GM12878 (cell line): ENCODE measurements at regions not wholly inside any gene's neighbourhood (a gene's known extent, or its start where the extent isn't known, plus 50 kb on each side); places are given as distances from the start of the nearest gene placed in this dataset.

Experiments used
- ATAC-seq: fragments of 200-7000 bp; cut with Tn5 transposase; 3 replicates; pipeline ENCODE4 v1.9.1; 2020; ENCODE audit warnings: mild to moderate bottlenecking, moderate library complexity
- BruUV-seq: library from RNA; stranded (reverse); fragments of 400-500 nt; replicated peaks from 2 replicates; lab custom pipeline; 2021; lab: Mats Ljungman, UMichigan
- CTCF ChIA-PET: fragments of 300-600 bp; sonication (Branson Sonifier 250); formaldehyde crosslinking; extraction: SDS; loops from one replicate; lab custom pipeline; 2021; ENCODE audit warnings: inconsistent platforms; lab: Yijun Ruan, JAX
- POLR2A ChIA-PET: fragments of 350-600 bp; formaldehyde crosslinking; extraction: SDS; loops from one replicate; lab custom pipeline; 2021; ENCODE audit warnings: inconsistent platforms; lab: Charles Lee
- RAD21 ChIA-PET: fragments of 300-600 bp; sonication (Branson Sonifier 250); formaldehyde crosslinking; loops from one replicate; lab custom pipeline; 2023; ENCODE audit warnings: antibody characterized with exemption; ENCODE audit not compliant: unreplicated experiment; lab: Charles Lee
- SMC1A ChIA-PET: fragments of 300-600 bp; sonication (Branson Sonifier 250); formaldehyde crosslinking; loops from one replicate; lab custom pipeline; 2023; ENCODE audit not compliant: unreplicated experiment, uncharacterized antibody; lab: Charles Lee
- DNase-seq: peaks from one replicate; pipeline ENCODE4 v3.0.0-alpha.2; 2011; ENCODE audit warnings: low read depth, low spot score
- FAIRE-seq: peaks from 3 replicates; lab custom pipeline; 2011; peaks lifted over from hg19 to GRCh38; lab: Jason Lieb, UNC
- H2AFZ ChIP-seq: 2 replicates; pipeline ENCODE4 v1.6.0; 2011; ENCODE audit warnings: low read depth, low read length, control low read depth; ENCODE audit not compliant: control insufficient read depth
- H3K27ac ChIP-seq: 2 replicates; pipeline ENCODE4 v1.5.1; 2011; ENCODE audit warnings: control low read depth; ENCODE audit not compliant: control insufficient read depth, insufficient read depth
- H3K27me3 ChIP-seq, 2 experiments: replicated peaks in 1 of 2; 2 replicates each; pipeline versions ENCODE4 v1.6.0 to v1.6.1; 2011; ENCODE audit warnings: low read length in 1 of 2; ENCODE audit not compliant: control insufficient read depth in 2 of 2, insufficient read depth in 2 of 2
- H3K36me3 ChIP-seq, 2 experiments: 2 replicates each; pipeline ENCODE4 v1.5.1; 2011; ENCODE audit warnings: low read length in 1 of 2; ENCODE audit not compliant: control insufficient read depth in 2 of 2, insufficient read depth in 2 of 2
- H3K4me1 ChIP-seq: 2 replicates; pipeline ENCODE4 v1.6.1; 2011; ENCODE audit warnings: mild to moderate bottlenecking, low read length, moderate library complexity, mixed read lengths; ENCODE audit not compliant: control insufficient read depth, insufficient read depth
- H3K4me2 ChIP-seq: 2 replicates; pipeline ENCODE4 v1.6.0; 2011; ENCODE audit warnings: control low read depth; ENCODE audit not compliant: control insufficient read depth, insufficient read depth
- H3K4me3 ChIP-seq: fragments of 200-600 bp; sonication (generic); 2 replicates; pipeline ENCODE4 v1.5.1; 2016
- H3K79me2 ChIP-seq: 2 replicates; pipeline ENCODE4 v1.6.0; 2011; ENCODE audit warnings: low read length; ENCODE audit not compliant: control insufficient read depth, insufficient read depth
- H3K9ac ChIP-seq: 2 replicates; pipeline ENCODE4 v1.8.0; 2011; ENCODE audit warnings: low read length, control low read depth, mixed read lengths; ENCODE audit not compliant: control insufficient read depth, insufficient read depth
- H3K9me3 ChIP-seq: replicated peaks from 3 replicates; pipeline ENCODE4 v1.5.1; 2011; ENCODE audit warnings: mild to moderate bottlenecking, low read length; ENCODE audit not compliant: control insufficient read depth, insufficient read depth
- H4K20me1 ChIP-seq: 2 replicates; pipeline ENCODE4 v1.6.0; 2011; ENCODE audit not compliant: control insufficient read depth, insufficient read depth
- ZNF24 ChIP-seq: fragments of 450-650 bp; IDR thresholded peaks from 2 replicates; pipeline ENCODE4 v1.6.1; 2017; ENCODE audit warnings: antibody characterized with exemption, mild to moderate bottlenecking
- WGBS: methylation state at CpG from one replicate; pipeline ENCODE4 v1.1.6; 2016; ENCODE audit warnings: low lambda C conversion rate; ENCODE audit not compliant: insufficient replicate concordance, insufficient coverage; ENCODE audit errors: missing lambda C conversion rate; 5-methylcytosine and 5-hydroxymethylcytosine counted together
- in situ Hi-C: fragments of 300-500 bp; cut with MboI; formaldehyde crosslinking; loops from 9 replicates; pipeline ENCODE4 v1.14.3; 2018; ENCODE audit warnings: mixed read lengths
- intact Hi-C: fragments of 100-400 bp; cut with micrococcal nuclease; formaldehyde crosslinking; loops from one replicate; pipeline ENCODE4 v1.14.2; 2022; ENCODE audit not compliant: unreplicated experiment
- TF ChIP-seq, protein P1 (sequence below), 3 experiments: IDR thresholded peaks in 2 of 3; conservative IDR thresholded peaks in 1 of 3; 2 replicates each; pipeline ENCODE4 v1.5.1; 2011; ENCODE audit warnings: low read depth in 3 of 3, low read length in 3 of 3, mild to moderate bottlenecking in 3 of 3, control low read depth in 2 of 3, moderate library complexity in 2 of 3, inconsistent platforms in 1 of 3, mixed read lengths in 1 of 3; ENCODE audit not compliant: control insufficient read depth in 2 of 3, insufficient read depth in 1 of 3; ENCODE audit errors: extremely low read depth in 1 of 3
- TF ChIP-seq, protein P2 (sequence below): fragments of 450-650 bp; IDR thresholded peaks from 2 replicates; pipeline ENCODE4 v1.6.1; 2016; ENCODE audit warnings: mild to moderate bottlenecking
- TF ChIP-seq, protein P3 (sequence below): IDR thresholded peaks from 2 replicates; pipeline ENCODE4 v1.6.1; 2012; ENCODE audit warnings: mild to moderate bottlenecking, low read depth, low read length

DNA sequence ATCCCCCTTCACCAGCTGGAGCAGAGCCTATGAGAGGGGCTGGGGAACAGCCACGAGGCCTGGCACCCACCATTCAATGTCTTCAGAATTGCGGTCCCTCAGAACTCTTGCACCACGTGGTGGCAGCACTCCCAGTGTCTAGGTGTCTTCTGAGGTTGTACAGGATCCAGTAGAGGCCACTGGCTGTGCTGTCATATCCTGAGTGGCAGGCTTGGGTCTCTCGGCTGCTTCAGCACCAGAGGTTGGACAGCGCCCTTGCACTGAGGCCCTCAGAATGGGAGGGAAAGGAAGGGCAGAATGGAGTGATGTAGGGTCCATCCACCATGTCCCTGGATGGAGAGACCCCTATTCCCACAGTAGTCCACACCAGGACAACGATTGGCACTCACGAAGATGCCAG lies 112.0 kb upstream of the TEKT4 start:
- ChIA-PET RAD21 (no interaction called here), POLR2A (no interaction called here), SMC1A (no interaction called here), CTCF (no interaction called here)
- H3K9ac ChIP-seq: no peak overlapping the region
- TF ChIP-seq ZNF24: no peak
- TF ChIP-seq, protein P1, sequence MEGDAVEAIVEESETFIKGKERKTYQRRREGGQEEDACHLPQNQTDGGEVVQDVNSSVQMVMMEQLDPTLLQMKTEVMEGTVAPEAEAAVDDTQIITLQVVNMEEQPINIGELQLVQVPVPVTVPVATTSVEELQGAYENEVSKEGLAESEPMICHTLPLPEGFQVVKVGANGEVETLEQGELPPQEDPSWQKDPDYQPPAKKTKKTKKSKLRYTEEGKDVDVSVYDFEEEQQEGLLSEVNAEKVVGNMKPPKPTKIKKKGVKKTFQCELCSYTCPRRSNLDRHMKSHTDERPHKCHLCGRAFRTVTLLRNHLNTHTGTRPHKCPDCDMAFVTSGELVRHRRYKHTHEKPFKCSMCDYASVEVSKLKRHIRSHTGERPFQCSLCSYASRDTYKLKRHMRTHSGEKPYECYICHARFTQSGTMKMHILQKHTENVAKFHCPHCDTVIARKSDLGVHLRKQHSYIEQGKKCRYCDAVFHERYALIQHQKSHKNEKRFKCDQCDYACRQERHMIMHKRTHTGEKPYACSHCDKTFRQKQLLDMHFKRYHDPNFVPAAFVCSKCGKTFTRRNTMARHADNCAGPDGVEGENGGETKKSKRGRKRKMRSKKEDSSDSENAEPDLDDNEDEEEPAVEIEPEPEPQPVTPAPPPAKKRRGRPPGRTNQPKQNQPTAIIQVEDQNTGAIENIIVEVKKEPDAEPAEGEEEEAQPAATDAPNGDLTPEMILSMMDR (IDR thresholded peaks at IDR 0.05 in 2 of 3, conservative IDR thresholded peaks at IDR 0.05 in 1 of 3; ENCODE audit: control insufficient read depth in 2 of 3, extremely low read depth in 1 of 3, insufficient read depth in 1 of 3, low read depth in 3 of 3, low read length in 3 of 3): peak in 1 of 3 experiments; percentile 8; a peak in 1 of 6 replicates
- TF ChIP-seq, protein P2, sequence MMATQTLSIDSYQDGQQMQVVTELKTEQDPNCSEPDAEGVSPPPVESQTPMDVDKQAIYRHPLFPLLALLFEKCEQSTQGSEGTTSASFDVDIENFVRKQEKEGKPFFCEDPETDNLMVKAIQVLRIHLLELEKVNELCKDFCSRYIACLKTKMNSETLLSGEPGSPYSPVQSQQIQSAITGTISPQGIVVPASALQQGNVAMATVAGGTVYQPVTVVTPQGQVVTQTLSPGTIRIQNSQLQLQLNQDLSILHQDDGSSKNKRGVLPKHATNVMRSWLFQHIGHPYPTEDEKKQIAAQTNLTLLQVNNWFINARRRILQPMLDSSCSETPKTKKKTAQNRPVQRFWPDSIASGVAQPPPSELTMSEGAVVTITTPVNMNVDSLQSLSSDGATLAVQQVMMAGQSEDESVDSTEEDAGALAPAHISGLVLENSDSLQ: peak; percentile 41; the same call in 1 of the 2 replicates
- TF ChIP-seq, protein P3, sequence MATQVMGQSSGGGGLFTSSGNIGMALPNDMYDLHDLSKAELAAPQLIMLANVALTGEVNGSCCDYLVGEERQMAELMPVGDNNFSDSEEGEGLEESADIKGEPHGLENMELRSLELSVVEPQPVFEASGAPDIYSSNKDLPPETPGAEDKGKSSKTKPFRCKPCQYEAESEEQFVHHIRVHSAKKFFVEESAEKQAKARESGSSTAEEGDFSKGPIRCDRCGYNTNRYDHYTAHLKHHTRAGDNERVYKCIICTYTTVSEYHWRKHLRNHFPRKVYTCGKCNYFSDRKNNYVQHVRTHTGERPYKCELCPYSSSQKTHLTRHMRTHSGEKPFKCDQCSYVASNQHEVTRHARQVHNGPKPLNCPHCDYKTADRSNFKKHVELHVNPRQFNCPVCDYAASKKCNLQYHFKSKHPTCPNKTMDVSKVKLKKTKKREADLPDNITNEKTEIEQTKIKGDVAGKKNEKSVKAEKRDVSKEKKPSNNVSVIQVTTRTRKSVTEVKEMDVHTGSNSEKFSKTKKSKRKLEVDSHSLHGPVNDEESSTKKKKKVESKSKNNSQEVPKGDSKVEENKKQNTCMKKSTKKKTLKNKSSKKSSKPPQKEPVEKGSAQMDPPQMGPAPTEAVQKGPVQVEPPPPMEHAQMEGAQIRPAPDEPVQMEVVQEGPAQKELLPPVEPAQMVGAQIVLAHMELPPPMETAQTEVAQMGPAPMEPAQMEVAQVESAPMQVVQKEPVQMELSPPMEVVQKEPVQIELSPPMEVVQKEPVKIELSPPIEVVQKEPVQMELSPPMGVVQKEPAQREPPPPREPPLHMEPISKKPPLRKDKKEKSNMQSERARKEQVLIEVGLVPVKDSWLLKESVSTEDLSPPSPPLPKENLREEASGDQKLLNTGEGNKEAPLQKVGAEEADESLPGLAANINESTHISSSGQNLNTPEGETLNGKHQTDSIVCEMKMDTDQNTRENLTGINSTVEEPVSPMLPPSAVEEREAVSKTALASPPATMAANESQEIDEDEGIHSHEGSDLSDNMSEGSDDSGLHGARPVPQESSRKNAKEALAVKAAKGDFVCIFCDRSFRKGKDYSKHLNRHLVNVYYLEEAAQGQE: peak; percentile 79
- H4K20me1 ChIP-seq: no peaks in the 10 kb centered on the region
- no peaks in the 10 kb centered on the region for H3K36me3 ChIP-seq
- no peaks in the 10 kb centered on the region for H3K9me3 ChIP-seq
- no peaks in the 10 kb centered on the region for H3K79me2 ChIP-seq
- no peak overlapping the region for H3K27ac ChIP-seq
- WGBS: 1% methylated on average over 5 of the region's 7 CpGs
- H2AFZ ChIP-seq: no peak overlapping the region
- no peak overlapping the region for H3K4me3 ChIP-seq
- no peaks in the 10 kb centered on the region; a peak in 1 of 4 replicates for H3K27me3 ChIP-seq
- no peaks in the 10 kb centered on the region for H3K4me1 ChIP-seq
- intact Hi-C loops: no loop called here
- no peak for FAIRE-seq
- peak; percentile 24 for ATAC-seq
- no TSS peak for BruUV-seq
- in situ Hi-C loops: no loop called here
- no peak overlapping the region for H3K4me2 ChIP-seq
- DNase-seq: no peak
